Middle frontal gyrus (tissue), 1 donor: ENCODE measurements at regions not wholly inside any gene's neighbourhood (a gene's known extent, or its start where the extent isn't known, plus 50 kb on each side); places are given as distances from the start of the nearest gene placed in this dataset.
"Not testable (repeated sequence)": the region's sequence is repeated elsewhere in the genome, so short reads cannot be mapped to it uniquely, and the experiment has no call there.

Experiments used
- DNase-seq: peaks from one replicate; pipeline ENCODE4 v3.0.0-alpha.2; 2015; ENCODE audit warnings: low spot score; ENCODE audit errors: extremely low spot score

DNA sequence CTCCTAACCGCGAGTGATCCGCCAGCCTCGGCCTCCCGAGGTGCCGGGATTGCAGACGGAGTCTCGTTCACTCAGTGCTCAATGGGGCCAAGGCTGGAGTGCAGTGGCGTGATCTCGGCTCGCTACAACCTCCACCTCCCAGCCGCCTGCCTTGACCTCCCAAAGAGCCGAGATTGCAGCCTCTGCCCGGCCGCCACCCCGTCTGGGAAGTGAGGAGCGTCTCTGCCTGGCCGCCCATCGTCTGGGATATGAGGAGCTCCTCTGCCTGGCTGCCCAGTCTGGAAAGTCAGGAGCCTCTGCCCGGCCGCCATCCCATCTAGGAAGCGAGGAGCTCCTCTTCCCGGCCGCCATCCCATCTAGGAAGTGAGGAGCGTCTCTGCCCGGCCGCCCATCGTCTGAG lies 58.8 kb upstream of the ANKRD30BL start:
- not testable (repeated sequence) for DNase-seq

DNA sequence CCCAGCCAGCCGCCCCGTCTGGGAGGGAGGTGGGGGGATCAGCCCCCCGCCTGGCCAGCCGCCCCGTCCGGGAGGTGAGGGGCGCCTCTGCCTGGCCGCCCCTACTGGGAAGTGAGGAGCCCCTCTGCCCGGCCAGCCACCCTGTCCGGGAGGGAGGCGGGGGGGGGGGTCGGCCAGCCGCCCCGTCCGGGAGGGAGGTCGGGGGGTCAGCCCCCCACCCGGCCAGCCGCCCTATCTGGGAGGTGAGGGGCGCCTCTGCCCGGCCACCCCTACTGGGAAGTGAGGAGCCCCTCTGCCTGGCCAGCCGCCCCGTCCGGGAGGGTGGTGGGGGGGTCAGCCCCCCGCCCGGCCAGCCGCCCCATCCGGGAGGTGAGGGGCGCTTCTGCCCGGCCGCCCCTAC lies 60.1 kb upstream of the ANKRD30BL start:
- not testable (repeated sequence) for DNase-seq

DNA sequence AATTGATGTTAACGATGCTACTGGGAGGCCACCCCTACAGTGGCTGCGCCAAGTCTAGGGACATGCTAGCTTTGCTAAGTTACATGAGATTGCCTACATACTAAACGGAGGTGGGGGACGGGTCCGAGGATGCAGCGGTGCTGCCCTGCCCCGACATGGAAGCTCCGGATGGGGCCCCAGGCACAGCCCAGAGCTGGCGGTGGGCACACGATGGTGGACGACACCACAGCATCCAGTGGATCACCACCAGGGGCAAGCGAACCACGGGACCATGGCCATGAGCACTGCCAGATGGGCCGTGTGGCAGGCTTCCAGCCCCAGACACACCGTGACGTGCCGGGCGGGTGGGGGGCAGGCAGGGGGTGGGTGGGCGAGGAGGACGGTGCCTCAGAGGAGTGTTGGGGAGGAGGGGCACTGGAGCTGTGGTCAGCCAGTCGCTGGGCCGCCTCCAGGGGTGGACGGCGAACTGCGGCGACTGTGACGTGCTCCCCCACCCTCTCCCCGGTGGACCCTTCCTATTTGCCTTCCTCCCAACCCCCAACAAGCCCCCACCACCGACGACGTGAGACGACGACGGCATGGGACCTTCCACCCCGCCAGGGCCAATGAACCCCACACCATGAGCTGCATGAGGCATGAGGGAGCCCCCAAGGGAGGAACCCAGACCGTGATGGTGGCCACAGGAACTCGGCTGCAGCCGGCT lies 90.6 kb upstream of the ANKRD30BL start:
- no peak for DNase-seq

DNA sequence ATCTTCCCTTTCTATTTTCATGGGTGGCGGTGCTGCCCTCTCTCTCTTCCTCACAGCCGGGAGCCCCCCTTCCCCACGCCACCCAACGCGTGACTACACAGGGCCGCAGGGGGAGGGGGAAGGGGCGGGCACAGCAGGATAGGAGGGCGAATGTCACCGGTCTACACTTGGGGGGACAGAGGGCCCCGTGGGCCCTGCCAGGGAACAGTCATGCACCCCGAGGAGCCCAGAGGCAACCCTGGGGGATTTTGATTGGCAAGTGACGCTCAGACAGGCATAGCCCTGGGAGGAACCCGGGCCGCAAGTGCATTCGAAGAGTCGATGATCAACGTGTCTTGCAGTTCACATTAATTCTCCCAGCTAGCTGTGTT lies 91.1 kb upstream of the ANKRD30BL start:
- DNase-seq = no peak

DNA sequence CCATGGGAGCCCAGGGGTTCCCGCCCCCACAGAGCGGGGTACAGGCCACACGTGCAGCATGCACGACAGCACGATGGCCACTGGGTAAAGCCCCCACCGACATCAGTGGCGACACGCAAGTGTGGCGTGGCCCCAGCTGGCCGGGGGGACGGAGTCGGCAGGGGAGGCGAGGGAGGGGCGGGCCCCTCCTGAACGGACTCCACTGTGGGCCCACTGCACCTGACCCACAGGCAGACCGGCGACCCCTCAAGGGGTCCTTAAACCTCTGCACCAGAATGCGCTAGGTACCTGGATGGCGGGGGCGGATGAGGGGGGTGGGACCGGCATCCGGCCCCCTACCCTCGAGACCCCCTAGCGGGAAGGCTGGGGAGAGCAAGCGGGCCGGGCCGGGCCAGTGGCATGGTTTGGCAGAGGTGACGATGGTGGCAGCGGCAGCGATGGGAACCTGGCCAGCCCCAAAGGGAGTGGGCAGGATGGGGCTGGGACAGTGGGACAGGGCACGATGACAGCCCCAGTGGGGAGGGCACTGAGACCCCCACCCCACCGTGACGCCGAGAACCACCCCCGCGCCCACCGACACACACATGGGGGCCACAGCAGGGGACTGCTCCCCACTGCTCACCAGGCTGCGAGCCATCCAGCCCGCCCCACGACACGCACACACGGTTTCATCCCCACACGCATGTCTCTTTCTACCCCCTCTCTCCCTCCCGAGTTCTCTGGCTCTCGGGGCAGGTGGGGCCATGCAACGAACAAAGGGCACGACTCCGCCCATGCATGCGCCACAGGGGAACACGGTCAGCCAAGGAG lies 91.9 kb upstream of the ANKRD30BL start:
- no peak for DNase-seq

DNA sequence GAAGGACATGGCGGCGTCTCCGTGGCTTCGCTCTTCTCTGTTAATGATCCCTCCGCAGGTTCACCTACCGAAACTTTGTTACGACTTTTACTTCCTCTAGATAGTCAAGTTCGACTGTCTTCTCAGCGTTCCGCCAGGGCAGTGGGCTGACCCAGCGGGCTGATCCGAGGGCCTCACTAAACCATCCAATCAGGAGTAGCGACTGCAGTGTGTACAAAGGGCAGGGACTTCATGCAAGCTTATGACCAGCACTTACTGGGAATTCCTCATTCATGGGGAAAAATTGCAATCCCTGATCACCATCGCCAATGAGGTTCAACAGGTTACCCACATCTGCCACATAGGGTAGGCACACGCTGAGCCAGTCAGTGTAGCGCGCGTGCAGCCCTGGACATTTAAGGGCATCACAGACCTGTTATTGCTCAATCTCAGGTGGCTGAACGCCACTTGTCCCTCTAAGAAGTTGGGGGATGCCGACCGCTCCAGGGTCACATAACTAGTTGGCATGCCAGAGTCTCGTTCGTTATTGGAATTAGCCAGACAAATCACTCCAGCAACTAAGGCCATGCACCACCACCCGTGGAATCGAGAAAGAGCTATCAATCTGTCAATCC lies 92.7 kb upstream of the ANKRD30BL start:
- DNase-seq = not testable (repeated sequence)

DNA sequence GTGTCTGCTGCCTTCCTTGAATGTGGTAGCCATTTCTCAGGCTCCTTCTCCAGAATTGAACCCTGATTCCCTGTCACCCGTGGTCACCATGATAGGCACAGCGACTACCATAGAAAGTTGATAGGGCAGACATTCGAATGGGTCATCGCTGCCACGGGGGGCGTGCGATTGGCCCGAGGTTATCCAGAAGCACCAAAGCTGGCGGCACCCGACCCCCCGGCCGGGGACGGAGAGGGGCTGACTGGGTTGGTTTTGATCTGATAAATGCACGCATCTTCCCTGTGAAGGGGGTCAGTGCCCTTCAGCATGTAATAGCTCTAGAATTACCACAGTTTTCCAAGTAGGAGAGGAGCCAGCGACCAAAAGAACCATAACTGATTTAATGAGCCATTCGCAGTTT lies 94.0 kb upstream of the ANKRD30BL start:
- peak; percentile 13 for DNase-seq

DNA sequence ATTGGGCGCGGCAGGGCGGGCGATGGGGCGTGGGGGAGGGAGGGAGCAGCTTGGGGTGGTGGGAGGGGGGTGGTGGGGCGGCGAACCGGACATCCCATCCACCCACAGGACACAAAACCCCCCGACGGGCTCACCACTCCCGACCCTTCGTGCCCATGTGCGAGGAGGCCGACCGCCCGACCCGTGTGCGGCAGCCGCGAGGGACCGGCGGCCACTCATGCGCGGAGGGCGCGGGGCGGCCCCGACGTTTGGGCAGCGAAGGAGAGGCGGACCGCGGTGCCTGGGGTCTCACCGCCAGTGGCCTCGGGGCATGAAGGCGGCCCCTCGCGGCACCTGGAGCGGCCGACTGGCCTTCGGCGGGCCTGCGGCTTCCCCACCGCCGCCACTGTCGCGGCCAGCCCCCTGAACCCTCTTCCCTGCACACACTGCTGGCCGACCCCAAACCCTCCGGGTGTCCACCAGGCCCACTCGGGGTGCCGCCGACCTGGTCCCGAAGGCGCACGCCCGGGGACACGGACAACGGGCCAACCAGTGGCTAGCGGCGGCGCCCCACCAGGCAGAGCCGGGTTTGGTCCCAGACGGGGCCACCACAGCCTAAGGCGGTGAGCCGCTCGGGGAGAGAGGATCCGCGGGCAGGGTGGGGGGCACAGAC lies 94.6 kb upstream of the ANKRD30BL start:
- DNase-seq = no peak

DNA sequence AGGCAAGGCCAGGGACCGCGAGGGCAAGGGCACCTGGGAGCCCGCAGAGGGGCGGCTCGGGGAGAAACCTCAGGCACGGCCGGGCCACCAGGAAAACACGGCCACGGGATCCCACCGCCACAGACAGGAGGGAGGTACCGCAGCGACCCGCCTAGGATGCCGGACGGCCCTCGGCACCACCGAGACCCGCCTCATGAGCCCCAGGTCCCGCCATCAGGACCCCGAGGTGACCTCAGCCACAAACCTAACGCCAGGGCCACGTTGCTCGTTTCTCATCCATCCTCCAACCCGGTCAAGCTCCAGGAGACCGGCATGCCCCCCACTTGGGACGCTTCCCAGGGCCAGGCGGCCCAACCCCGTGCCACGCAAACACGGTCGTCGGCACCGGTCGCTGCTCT lies 95.2 kb upstream of the ANKRD30BL start:
- not testable (repeated sequence) for DNase-seq

DNA sequence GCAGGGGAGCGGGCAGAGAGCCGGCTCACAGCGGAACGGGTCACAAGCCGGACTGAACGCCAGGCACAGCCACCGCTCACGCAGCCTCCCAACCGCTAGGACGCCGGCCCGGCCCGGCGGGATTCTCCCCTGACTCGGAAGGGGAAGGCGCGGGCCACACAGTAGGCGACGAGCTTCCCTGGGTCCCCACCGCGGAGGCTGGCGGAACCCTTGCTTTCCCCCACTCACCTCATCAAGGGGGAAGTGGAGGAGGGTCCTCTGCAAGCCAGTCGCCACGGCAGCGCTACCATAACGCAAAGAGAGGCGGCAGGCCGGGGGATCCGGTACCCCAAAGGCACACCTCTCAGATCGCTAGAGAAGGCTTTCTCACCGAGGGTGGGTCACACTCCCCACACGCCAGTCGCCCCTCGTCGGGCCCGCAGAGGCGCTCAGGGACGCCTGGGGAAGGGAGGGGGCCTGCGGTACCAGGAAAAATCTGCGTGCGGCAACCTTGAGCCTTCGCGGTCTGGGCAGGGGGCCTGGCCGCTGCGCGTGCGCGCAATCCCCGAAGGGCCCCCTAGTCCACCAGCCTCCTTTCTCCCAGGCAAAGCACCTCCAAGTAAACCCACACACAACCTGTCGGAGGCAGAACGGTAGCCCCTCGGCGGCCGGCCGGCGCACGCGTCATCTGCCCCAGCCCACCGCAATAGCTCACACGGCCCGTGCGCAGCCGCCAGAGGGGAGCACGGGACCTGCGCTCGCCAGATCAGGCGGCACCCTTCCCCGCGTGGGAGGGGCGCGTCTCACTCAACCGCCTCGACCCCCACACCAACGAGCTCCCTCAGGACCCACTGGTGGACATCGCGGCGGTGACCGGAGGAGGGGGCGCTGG lies 95.8 kb upstream of the ANKRD30BL start:
- not testable (repeated sequence) for DNase-seq

DNA sequence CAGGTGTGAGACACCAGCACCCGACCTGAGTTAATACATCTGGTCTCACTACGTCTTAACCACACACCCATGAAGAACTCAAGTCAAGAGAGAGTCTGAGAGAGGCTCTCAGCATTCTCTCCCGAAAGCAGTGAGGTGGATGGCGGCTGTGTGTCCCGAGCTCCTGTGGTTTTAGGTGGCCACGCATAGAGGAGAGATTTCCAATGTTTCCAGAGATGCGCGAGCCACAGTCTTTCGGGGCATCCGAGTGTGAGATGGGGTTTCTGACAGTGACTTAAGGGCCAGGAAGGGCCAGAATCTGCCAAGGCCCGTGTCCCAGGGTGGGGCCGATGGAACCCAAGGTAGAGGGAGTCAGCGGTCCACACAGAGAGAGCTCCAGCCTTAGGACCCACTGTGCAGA lies 97.5 kb upstream of the ANKRD30BL start:
- DNase-seq = not testable (repeated sequence)

DNA sequence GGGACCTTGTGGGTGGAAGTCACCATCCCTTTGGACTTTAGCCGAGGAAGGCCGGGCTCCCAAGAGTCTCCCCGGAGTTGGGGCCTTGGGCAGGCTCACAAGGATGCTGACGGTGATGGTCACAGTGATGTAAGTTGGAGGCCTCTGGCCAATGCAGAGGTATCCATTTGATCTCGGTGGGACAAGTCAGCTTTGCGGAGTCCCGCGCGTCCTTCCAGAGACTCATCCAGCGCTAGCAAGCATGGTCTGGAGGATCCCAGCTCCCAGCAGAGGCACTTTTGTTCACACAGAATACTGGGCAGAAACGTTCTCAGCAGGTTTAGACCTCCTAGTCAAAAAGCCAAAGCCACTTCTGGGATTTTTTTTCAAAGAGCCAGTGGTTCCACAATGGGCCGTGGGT lies 103.8 kb upstream of the ANKRD30BL start:
- not testable (repeated sequence) for DNase-seq

DNA sequence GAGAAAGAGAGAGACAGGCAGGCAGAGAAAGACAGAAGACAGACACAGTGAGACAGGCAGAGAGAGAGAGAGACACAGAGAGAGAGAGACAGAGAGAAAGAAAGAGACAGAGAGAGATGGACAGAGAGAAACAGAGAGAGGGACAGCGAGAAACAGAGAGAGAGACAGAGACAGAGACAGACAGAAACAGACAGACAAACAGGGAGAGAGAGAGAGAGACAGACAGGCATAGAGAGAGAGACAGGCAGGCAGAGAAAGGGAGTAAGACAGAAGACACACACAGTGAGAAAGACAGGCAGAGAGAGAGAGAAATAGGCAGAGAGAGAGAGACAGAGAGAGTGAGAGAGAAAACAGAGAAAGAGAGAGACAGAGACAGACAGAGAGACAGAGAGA lies 105.3 kb upstream of the ANKRD30BL start:
- DNase-seq = no peak

DNA sequence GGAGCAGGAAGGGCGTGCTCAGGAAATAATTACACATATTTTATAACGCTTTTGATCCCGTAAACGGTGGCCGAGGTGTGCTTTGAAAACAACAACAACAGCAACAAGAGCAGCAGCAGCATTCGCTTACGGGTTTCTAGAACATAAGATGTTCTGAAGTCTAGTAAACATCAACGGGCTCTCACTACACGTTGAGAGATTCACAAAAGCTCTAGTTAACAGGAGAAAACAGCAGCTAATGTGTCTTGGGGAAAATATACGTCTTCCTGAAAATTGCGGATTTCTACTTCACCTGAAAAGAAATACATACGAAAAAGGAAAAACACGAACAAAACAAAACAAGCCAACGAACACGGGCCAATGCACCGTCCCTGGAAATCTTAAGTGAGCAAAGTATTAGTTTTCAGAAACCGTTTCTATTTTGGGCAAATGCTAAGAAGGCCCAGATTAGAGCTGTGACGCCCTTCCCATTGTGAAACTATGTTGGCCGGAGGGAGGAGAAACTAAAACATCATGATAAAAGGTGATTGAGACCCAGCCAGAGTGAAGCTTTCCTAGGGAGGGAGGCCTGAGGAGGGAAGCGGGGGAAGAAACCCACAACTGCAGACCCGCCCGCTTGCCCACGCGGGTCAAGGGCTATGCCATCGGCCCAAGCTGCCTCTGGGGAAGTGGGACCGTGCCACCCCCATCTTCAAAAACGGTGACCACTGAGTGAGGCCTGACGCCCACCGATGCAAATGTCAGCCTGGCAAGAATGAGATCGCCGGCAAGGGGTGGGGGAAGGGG lies 105.9 kb upstream of the ANKRD30BL start:
- not testable (repeated sequence) for DNase-seq

DNA sequence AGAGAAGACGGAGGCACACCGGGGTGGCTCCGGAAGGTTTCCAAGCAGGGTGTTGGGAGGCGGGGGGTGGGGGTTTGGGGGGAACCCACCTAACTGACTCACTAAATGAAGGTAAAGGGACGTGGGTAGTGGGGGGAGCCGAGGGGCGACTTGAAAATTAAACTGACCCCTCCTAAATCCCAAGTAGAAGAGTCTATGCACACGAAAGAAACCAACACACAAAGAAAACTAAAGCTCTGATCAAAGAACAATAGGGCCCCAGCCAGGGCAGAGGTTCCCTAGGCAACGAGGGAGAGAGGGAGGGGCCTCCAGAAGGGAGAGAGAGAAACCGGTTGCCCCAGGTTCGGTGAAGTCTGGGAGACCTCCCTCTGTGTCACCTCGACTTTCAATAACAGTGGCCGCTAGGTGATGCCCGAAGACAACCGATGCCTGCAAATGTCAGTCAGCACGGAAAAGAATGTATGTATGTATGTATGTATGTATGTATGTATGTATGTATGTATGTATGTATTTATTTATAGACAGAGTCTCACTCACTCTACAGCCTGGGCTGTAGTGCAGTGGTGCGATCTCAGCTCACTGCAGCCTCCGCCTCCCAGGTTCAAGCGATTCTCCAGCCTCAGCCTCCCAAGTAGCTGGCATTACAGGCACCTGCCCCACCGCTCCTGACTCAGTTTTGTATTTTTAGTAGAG lies 106.7 kb upstream of the ANKRD30BL start:
- not testable (repeated sequence) for DNase-seq

DNA sequence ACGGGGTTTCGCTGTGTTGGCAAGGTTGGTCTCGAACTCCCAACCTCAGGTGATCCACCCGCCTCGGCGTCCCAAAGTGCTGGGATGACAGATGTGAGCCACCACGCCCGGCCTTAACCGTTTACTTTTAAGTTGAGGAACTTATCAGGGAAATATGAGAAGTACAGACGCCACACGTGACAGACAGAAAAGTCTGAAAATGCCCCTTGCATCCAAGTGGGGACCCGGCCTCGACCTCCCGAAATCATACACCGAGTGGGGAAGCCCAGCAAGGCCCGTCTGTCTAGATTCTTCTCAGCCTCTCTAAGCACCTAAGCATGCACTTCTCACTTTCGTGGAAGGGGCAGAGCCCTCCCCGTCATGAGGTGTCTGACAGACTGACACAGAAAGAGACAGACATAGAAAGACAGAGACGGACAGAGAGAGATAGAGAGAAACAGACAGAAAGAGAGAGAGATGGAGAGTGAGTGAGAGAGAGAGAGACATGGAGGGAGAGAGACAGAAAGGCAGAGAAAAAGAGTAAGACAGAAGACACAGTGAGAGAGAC lies 107.3 kb upstream of the ANKRD30BL start:
- DNase-seq = no peak

DNA sequence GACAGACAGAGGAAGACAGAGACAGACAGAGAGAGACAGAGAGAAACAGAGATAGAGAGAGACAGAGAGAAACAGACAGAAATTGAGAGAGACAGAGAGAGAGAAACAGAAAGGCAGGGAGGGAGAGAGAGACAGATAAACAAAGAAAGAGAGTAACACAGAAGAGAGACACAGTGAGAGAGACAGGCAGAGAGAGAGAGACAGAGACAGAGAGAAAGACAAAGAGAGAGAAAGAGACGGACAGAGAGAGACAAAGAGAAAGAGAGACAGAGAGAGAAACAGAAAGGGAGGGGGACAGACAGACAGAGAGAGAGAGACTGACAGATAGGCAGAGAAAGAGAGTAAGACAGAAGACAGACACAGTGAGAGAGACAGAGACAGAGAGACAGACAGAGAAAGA lies 108.5 kb upstream of the ANKRD30BL start:
- DNase-seq = no peak

DNA sequence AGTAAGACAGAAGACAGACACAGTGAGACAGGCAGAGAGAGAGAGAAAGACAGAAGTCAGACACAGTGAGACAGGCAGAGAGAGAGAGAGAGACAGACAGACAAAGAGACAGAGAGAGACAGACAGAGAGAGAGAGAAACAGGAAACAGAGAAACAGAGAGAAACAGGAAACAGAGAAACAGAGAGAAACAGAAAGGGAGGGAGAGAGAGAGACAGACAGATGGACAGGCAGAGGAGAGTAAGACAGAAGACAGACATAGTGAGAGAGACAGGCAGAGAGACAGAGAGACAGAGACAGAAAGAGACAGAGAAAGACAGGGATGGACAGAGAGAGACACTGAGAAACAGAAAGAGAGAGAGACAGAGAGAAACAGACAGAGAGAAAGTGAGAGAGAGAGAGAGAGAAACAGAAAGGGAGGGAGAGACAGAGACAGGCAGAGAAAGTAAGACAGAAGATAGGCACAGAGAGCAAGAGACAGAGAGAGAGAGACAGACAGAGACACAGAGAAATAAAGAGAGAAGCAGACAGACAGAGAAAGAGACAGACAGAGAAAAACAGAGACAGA lies 109.3 kb upstream of the ANKRD30BL start:
- no peak for DNase-seq

DNA sequence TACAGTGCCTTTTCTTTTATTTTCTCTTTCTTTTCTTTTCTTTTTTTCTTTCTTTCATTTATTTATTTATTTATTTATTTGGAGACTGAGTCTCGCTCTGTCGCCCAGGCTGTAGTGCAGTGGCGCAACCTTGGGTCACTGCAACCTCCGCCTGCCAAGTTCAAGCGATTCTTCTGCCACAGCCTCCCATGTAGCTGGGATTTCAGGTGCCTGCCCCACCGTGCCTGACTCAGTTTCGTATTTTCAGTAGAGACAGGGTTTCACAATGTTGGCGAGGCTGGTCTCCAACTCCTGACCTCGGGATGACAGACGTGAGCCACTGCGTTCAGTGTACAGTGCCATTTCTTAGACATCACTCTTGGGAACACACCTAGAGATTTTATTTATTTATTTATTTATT lies 110.0 kb upstream of the ANKRD30BL start:
- not testable (repeated sequence) for DNase-seq
